ENCODE measurements at regions not wholly inside any gene's neighbourhood (a gene's known extent, or its start where the extent isn't known, plus 50 kb on each side); places are given as distances from the start of the nearest gene placed in this dataset.

DNA sequence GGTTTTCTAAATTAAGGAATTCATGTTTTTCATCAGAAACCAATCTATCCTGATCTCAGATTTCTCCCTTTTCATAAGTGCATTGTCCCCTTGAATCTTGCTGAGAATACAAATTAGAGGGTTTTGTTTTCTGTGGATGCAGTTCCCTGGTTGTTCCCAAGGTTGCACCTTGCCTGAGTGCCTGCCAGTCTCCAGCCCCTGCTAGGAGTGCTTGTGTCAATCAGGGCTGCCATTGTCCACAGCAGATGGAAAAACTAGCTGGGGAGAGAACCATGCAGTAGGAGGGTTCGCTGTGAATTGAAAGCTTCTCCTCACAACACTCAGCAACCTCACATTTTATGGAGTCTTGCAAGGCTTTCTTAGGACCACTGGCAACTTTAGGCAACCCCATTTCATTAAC is 210.8 kb upstream of the CTNNB1 start:
- H3K36me3 ChIP-seq (ENCODE audit: control insufficient read depth, insufficient read depth, low read length) = no peaks in the 10 kb centered on the region
- H3K27ac ChIP-seq (ENCODE audit: low read depth, low read length) = no peak overlapping the region
- H3K27me3 Mint-ChIP-seq (ENCODE audit: insufficient read depth) = no peaks in the 10 kb centered on the region
- no peak for DNase-seq
- H3K4me1 ChIP-seq (ENCODE audit: control insufficient read depth, insufficient read depth, low read length) = peaks cover 9% of the 10 kb centered on the region
- no peak overlapping the region for H3K4me3 ChIP-seq (ENCODE audit: low read length)
- WGBS, 2 experiments (ENCODE audit: insufficient coverage in 1 of 2, insufficient read length in 1 of 2) = 89 to 100% methylated on average over 1 of the region's 1 CpG
- peaks cover 15% of the 10 kb centered on the region for H3K4me1 Mint-ChIP-seq
- no peak overlapping the region for H3K27ac Mint-ChIP-seq
- H3K9me3 ChIP-seq (ENCODE audit: control insufficient read depth, low read length) = no peaks in the 10 kb centered on the region
- no peaks in the 10 kb centered on the region for H3K9me3 Mint-ChIP-seq
- H3K4me3 Mint-ChIP-seq = no peak overlapping the region
- H3K36me3 Mint-ChIP-seq (ENCODE audit: low read depth) = no peaks in the 10 kb centered on the region
- no peaks in the 10 kb centered on the region for H3K27me3 ChIP-seq (ENCODE audit: control insufficient read depth, insufficient read depth, low read length, poor library complexity, severe bottlenecking)
- TF ChIP-seq, protein P1, sequence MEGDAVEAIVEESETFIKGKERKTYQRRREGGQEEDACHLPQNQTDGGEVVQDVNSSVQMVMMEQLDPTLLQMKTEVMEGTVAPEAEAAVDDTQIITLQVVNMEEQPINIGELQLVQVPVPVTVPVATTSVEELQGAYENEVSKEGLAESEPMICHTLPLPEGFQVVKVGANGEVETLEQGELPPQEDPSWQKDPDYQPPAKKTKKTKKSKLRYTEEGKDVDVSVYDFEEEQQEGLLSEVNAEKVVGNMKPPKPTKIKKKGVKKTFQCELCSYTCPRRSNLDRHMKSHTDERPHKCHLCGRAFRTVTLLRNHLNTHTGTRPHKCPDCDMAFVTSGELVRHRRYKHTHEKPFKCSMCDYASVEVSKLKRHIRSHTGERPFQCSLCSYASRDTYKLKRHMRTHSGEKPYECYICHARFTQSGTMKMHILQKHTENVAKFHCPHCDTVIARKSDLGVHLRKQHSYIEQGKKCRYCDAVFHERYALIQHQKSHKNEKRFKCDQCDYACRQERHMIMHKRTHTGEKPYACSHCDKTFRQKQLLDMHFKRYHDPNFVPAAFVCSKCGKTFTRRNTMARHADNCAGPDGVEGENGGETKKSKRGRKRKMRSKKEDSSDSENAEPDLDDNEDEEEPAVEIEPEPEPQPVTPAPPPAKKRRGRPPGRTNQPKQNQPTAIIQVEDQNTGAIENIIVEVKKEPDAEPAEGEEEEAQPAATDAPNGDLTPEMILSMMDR (conservative IDR thresholded peaks at IDR 0.05) = no peak
- H3K9ac ChIP-seq (ENCODE audit: extremely low read depth, low read length, poor library complexity, severe bottlenecking) = no peak overlapping the region

DNA sequence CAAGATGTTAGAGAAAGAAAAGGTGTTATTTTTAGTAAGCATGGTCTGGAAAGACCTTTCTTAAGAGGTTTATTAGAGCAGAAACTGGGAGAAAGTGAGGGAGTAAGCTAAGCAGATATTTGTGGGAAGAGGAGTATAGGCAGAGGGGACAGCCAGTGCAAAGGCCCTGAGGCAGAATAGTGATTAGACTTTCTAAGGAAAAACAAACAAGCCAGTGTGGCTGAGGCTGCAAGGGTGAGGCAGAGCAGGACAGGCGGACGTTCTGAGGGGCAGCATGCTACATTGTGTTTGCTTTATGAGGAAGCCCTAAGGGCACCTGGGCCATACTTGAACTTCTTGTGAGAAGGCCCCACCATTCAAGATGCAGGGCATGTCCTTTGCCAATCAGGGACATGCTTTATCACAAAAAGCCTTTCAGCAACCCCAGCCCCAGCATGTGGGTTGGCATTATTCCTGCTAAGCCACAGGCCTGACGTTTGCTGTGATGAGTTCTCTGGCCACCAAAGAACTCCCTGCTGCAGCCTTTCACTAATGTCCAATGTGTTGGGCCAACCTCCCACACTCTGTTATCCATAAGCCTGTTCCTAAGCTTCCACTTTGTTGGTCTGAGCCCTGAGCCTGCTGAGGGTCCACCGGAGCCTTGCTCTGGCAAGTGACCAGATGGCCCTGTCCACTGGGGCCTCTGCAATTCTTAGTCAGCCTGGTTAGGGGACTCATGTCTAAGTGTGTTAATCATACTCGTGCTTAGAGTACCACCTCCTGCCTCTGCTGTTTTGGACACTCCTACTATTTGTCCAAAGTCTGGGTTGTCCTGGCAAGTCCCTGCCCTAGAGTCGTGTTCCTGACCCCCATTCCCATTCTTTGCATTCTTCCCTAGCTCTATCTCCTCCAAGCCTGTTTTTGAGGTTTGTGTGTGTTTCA is 209.9 kb upstream of the CTNNB1 start:
- TF ChIP-seq, protein P1 (conservative IDR thresholded peaks at IDR 0.05) = no peak
- Mint-ChIP-seq H3K36me3 (ENCODE audit: low read depth) (no peaks in the 10 kb centered on the region), H3K9me3 (no peaks in the 10 kb centered on the region), H3K4me3 (no peak overlapping the region), H3K4me1 (peaks cover 15% of the 10 kb centered on the region), H3K27ac (no peak overlapping the region), H3K27me3 (ENCODE audit: insufficient read depth) (no peaks in the 10 kb centered on the region)
- H3K4me1 ChIP-seq (ENCODE audit: control insufficient read depth, insufficient read depth, low read length) = peaks cover 9% of the 10 kb centered on the region
- no peak overlapping the region for H3K27ac ChIP-seq (ENCODE audit: low read depth, low read length)
- 91 to 95% methylated on average over 2 to 6 of the region's 6 CpGs for WGBS, 2 experiments (ENCODE audit: insufficient coverage in 1 of 2, insufficient read length in 1 of 2)
- H3K9ac ChIP-seq (ENCODE audit: extremely low read depth, low read length, poor library complexity, severe bottlenecking) = no peak overlapping the region
- H3K36me3 ChIP-seq (ENCODE audit: control insufficient read depth, insufficient read depth, low read length) = no peaks in the 10 kb centered on the region
- DNase-seq = no peak
- no peak overlapping the region for H3K4me3 ChIP-seq (ENCODE audit: low read length)
- no peaks in the 10 kb centered on the region for H3K9me3 ChIP-seq (ENCODE audit: control insufficient read depth, low read length)
- H3K27me3 ChIP-seq (ENCODE audit: control insufficient read depth, insufficient read depth, low read length, poor library complexity, severe bottlenecking) = no peaks in the 10 kb centered on the region

DNA sequence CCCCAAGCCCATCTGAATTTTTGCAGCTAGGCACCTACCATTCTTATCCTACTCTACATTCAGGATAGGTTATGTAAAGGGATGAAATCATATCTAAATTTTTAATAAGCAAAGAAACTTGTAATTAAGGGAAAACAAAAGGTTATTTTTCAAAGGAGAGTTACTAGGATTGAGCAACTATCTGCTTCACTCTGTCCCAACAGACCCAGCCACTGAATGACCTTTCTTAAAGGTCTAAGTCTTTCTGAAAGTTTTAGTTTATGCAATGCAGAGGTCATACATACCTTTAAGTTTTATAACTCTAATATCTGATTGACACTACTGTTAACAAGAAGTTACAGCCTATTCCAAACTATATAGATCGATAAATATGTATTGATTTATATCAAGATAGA is 209.2 kb upstream of the CTNNB1 start:
- no peaks in the 10 kb centered on the region for H3K36me3 Mint-ChIP-seq (ENCODE audit: low read depth)
- no peak overlapping the region for H3K27ac ChIP-seq (ENCODE audit: low read depth, low read length)
- no peak overlapping the region for H3K27ac Mint-ChIP-seq
- H3K36me3 ChIP-seq (ENCODE audit: control insufficient read depth, insufficient read depth, low read length) = no peaks in the 10 kb centered on the region
- H3K4me3 ChIP-seq (ENCODE audit: low read length) = no peak overlapping the region
- H3K27me3 Mint-ChIP-seq (ENCODE audit: insufficient read depth) = no peaks in the 10 kb centered on the region
- no peak overlapping the region for H3K9ac ChIP-seq (ENCODE audit: extremely low read depth, low read length, poor library complexity, severe bottlenecking)
- H3K27me3 ChIP-seq (ENCODE audit: control insufficient read depth, insufficient read depth, low read length, poor library complexity, severe bottlenecking) = no peaks in the 10 kb centered on the region
- TF ChIP-seq, protein P1 (conservative IDR thresholded peaks at IDR 0.05) = no peak
- no peaks in the 10 kb centered on the region for H3K9me3 Mint-ChIP-seq
- no peaks in the 10 kb centered on the region for H3K9me3 ChIP-seq (ENCODE audit: control insufficient read depth, low read length)
- no peak overlapping the region for H3K4me3 Mint-ChIP-seq
- H3K4me1 Mint-ChIP-seq = peaks cover 12% of the 10 kb centered on the region
- WGBS, 2 experiments (ENCODE audit: insufficient coverage in 1 of 2, insufficient read length in 1 of 2) = no CpG with 5 or more reads among the region's 1 CpG
- H3K4me1 ChIP-seq (ENCODE audit: control insufficient read depth, insufficient read depth, low read length) = peaks cover 5% of the 10 kb centered on the region
- no peak for DNase-seq

All from endodermal cell (in vitro differentiated cells).